ENCODE measurements at regions not wholly inside any gene's neighbourhood (a gene's known extent, or its start where the extent isn't known, plus 50 kb on each side); places are given as distances from the start of the nearest gene placed in this dataset.

- DNase-seq: no peak
Observed at GRCh38 chr5:8176101-8176693, 307.2 kb downstream of the MTRR start.

DNA sequence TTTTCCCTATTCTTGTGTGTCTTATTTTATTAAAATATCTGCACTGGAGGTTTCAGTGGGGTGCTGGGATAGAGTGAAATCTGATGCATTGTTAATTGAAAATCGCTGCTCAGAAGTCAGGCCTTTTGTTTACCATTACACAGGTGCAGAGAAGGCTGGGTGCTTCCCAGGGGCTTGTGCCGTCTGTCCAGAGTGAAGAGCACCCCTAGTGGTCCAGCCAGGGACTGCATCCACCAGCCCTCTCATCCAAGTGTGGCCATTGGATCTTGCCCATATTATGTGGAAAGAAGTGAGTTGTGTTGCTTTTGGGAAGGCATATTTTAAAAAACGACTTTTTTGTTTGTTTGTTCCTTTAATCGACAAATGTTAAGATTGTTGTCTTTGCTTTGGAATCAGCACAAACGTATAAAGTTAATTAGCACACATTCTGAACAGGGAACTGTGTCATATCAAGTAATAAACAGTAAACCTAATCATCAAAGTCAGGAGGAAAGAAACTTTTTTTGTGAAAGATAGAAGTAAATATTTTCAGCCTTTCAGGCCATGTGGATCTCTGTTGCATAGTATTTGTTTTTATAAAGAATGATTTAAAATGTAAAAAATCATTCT is 315.6 kb downstream of the MTRR start:
- H3K36me3 ChIP-seq (ENCODE audit: low read depth): no peaks in the 10 kb centered on the region
- no peak overlapping the region for H3K4me3 ChIP-seq
- peak; percentile 76 for ATAC-seq
- no peaks in the 10 kb centered on the region for H3K9me3 ChIP-seq
- peak in 2 of 3 donors; percentile 63 to 64 for DNase-seq
- intact Hi-C loops (cut with DNase I, micrococcal nuclease): no loop called here
- no peaks in the 10 kb centered on the region for H3K4me1 ChIP-seq (ENCODE audit: low read depth)
- TF ChIP-seq, protein P1, sequence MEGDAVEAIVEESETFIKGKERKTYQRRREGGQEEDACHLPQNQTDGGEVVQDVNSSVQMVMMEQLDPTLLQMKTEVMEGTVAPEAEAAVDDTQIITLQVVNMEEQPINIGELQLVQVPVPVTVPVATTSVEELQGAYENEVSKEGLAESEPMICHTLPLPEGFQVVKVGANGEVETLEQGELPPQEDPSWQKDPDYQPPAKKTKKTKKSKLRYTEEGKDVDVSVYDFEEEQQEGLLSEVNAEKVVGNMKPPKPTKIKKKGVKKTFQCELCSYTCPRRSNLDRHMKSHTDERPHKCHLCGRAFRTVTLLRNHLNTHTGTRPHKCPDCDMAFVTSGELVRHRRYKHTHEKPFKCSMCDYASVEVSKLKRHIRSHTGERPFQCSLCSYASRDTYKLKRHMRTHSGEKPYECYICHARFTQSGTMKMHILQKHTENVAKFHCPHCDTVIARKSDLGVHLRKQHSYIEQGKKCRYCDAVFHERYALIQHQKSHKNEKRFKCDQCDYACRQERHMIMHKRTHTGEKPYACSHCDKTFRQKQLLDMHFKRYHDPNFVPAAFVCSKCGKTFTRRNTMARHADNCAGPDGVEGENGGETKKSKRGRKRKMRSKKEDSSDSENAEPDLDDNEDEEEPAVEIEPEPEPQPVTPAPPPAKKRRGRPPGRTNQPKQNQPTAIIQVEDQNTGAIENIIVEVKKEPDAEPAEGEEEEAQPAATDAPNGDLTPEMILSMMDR (IDR thresholded peaks at IDR 0.05): peak; percentile 53

More at GRCh38 chr5:8176101-8176693, 307.2 kb downstream of the MTRR start:
- no peak overlapping the region for H3K4me3 ChIP-seq
- TF ChIP-seq, protein P1 (IDR thresholded peaks at IDR 0.05): no peak
- intact Hi-C loops (cut with DNase I, micrococcal nuclease): no loop called here
- no peaks in the 10 kb centered on the region for H3K9me3 ChIP-seq
- no peaks in the 10 kb centered on the region for H3K36me3 ChIP-seq (ENCODE audit: low read depth)
- ATAC-seq: no peak
- no peaks in the 10 kb centered on the region for H3K4me1 ChIP-seq (ENCODE audit: low read depth)

GRCh38 chr5:8185852-8186251 is 316.9 kb downstream of the MTRR start:
- Histone ChIP-seq H3K9me3 (no peaks in the 10 kb centered on the region), H3K4me1 (ENCODE audit: low read depth) (no peaks in the 10 kb centered on the region), H3K4me3 (no peak overlapping the region), H3K36me3 (ENCODE audit: low read depth) (no peaks in the 10 kb centered on the region)
- intact Hi-C loops (cut with DNase I, micrococcal nuclease): no loop called here
- ATAC-seq: no peak
- DNase-seq: no peak
- TF ChIP-seq, protein P1 (IDR thresholded peaks at IDR 0.05): no peak

GRCh38 chr5:8188874-8189565 is 320.1 kb downstream of the MTRR start:
- DNase-seq: peak in 2 of 3 donors; percentile 52 to 61
- Histone ChIP-seq H3K4me3 (no peak overlapping the region), H3K4me1 (ENCODE audit: low read depth) (no peaks in the 10 kb centered on the region), H3K9me3 (peaks cover 4% of the 10 kb centered on the region), H3K36me3 (ENCODE audit: low read depth) (no peaks in the 10 kb centered on the region)
- peak; percentile 97 for ATAC-seq
- intact Hi-C loops (cut with DNase I, micrococcal nuclease): no loop called here
- TF ChIP-seq, protein P1 (IDR thresholded peaks at IDR 0.05): no peak

DNA sequence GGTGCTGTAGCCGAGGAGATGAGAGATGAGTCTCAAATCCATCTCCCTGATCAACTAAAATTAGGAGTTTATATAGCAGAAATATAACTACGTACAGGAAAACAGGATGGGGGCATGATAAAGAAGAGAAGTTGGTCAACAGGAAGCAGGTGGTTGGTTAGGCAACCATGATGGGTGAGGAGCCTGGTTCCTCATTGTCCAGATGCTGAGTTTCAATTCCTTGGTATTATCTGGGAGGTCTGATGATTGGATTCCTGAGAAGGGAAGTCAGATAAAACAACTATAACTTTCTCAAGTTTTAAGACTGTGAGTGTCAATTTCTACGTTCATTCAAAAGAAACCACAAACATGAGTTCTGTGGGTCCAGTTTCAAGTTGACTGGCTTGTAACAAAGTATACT is 323.9 kb downstream of the MTRR start:
- no peak overlapping the region for H3K4me3 ChIP-seq
- H3K9me3 ChIP-seq: peaks cover 4% of the 10 kb centered on the region
- H3K4me1 ChIP-seq (ENCODE audit: low read depth): no peaks in the 10 kb centered on the region
- DNase-seq (no peak), ATAC-seq (no peak)
- intact Hi-C loops (cut with DNase I, micrococcal nuclease): no loop called here
- TF ChIP-seq, protein P1 (IDR thresholded peaks at IDR 0.05): no peak
- no peaks in the 10 kb centered on the region for H3K36me3 ChIP-seq (ENCODE audit: low read depth)

Measured in mucosa of descending colon (tissue), 3 donors.